HCT116 (cell line): ENCODE measurements at regions not wholly inside any gene's neighbourhood (a gene's known extent, or its start where the extent isn't known, plus 50 kb on each side); places are given as distances from the start of the nearest gene placed in this dataset.

Experiments
- CTCF ChIP-seq, 3 experiments: fragments of 200-600 bp in 1 of 3; sonication (generic) in 1 of 3; IDR thresholded peaks in 2 of 3; conservative IDR thresholded peaks in 1 of 3; 2 replicates each; pipeline ENCODE4 v1.5.1; 2012 to 2017; ENCODE audit warnings: low read depth in 2 of 3, low read length in 2 of 3, antibody characterized with exemption in 1 of 3, borderline replicate concordance in 1 of 3, control low read depth in 1 of 3, mild to moderate bottlenecking in 1 of 3, mixed read lengths in 1 of 3, mixed run types in 1 of 3, moderate library complexity in 1 of 3; ENCODE audit not compliant: insufficient read depth in 1 of 3
- EZH2 ChIP-seq: fragments of 200-600 bp; sonication (generic); IDR thresholded peaks from 2 replicates; pipeline ENCODE4 v1.6.1; 2017; ENCODE audit warnings: antibody characterized with exemption, mixed run types
- EZH2phosphoT487 ChIP-seq: fragments of 200-600 bp; IDR thresholded peaks from 2 replicates; pipeline ENCODE4 v1.6.1; 2018; ENCODE audit warnings: antibody characterized with exemption, borderline replicate concordance
- POLR2A ChIP-seq: IDR thresholded peaks from 2 replicates; pipeline ENCODE4 v1.7.0; 2011; ENCODE audit warnings: borderline replicate concordance; ENCODE audit not compliant: insufficient read depth, insufficient read length; ENCODE audit errors: extremely low read depth
- POLR2AphosphoS5 ChIP-seq: IDR thresholded peaks from 2 replicates; pipeline ENCODE4 v1.6.1; 2011; ENCODE audit warnings: mild to moderate bottlenecking, low read depth, low read length, moderate library complexity
- RAD21 ChIP-seq: IDR thresholded peaks from 2 replicates; pipeline ENCODE4 v1.6.1; 2012; ENCODE audit warnings: low read depth, mild to moderate bottlenecking
- ZNF274 ChIP-seq: fragments of 200-500 bp; sonication (Bioruptor generic); IDR thresholded peaks from 2 replicates; pipeline ENCODE4 v1.6.1; 2014; ENCODE audit warnings: mild to moderate bottlenecking, low read depth, low read length, inconsistent platforms
- TF ChIP-seq, protein P1 (sequence below): IDR thresholded peaks from 2 replicates; pipeline ENCODE4 v1.6.1; 2012; ENCODE audit warnings: low read depth

GRCh38 chr2:224158061-224158460, 119.0 kb upstream of the SERPINE2 start:
- TF ChIP-seq EZH2 (no peak), POLR2A (no peak), POLR2AphosphoS5 (no peak), CTCF (IDR thresholded peaks at IDR 0.05 in 2 of 3, conservative IDR thresholded peaks at IDR 0.05 in 1 of 3; ENCODE audit: borderline replicate concordance in 1 of 3, insufficient read depth in 1 of 3, low read depth in 2 of 3, low read length in 2 of 3) (no peak), ZNF274 (no peak), RAD21 (no peak), EZH2phosphoT487 (no peak)
- TF ChIP-seq, protein P1, sequence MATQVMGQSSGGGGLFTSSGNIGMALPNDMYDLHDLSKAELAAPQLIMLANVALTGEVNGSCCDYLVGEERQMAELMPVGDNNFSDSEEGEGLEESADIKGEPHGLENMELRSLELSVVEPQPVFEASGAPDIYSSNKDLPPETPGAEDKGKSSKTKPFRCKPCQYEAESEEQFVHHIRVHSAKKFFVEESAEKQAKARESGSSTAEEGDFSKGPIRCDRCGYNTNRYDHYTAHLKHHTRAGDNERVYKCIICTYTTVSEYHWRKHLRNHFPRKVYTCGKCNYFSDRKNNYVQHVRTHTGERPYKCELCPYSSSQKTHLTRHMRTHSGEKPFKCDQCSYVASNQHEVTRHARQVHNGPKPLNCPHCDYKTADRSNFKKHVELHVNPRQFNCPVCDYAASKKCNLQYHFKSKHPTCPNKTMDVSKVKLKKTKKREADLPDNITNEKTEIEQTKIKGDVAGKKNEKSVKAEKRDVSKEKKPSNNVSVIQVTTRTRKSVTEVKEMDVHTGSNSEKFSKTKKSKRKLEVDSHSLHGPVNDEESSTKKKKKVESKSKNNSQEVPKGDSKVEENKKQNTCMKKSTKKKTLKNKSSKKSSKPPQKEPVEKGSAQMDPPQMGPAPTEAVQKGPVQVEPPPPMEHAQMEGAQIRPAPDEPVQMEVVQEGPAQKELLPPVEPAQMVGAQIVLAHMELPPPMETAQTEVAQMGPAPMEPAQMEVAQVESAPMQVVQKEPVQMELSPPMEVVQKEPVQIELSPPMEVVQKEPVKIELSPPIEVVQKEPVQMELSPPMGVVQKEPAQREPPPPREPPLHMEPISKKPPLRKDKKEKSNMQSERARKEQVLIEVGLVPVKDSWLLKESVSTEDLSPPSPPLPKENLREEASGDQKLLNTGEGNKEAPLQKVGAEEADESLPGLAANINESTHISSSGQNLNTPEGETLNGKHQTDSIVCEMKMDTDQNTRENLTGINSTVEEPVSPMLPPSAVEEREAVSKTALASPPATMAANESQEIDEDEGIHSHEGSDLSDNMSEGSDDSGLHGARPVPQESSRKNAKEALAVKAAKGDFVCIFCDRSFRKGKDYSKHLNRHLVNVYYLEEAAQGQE: no peak
